H54 (cell line): ENCODE measurements at regions not wholly inside any gene's neighbourhood (a gene's known extent, or its start where the extent isn't known, plus 50 kb on each side); places are given as distances from the start of the nearest gene placed in this dataset.
"Not testable (repeated sequence)": the region's sequence is repeated elsewhere in the genome, so short reads cannot be mapped to it uniquely, and the experiment has no call there.

Experiments
- DNase-seq: peaks from one replicate; pipeline ENCODE4 v3.0.0; 2011; ENCODE audit warnings: low spot score, mixed read lengths; ENCODE audit not compliant: insufficient read length
- FAIRE-seq: peaks from 3 replicates; lab custom pipeline; 2011; peaks lifted over from hg19 to GRCh38; lab: Jason Lieb, UNC
- POLR2A ChIP-seq: IDR thresholded peaks from 2 replicates; pipeline ENCODE4 v1.6.1; 2011; ENCODE audit warnings: low read depth, mild to moderate bottlenecking, low read length

DNA sequence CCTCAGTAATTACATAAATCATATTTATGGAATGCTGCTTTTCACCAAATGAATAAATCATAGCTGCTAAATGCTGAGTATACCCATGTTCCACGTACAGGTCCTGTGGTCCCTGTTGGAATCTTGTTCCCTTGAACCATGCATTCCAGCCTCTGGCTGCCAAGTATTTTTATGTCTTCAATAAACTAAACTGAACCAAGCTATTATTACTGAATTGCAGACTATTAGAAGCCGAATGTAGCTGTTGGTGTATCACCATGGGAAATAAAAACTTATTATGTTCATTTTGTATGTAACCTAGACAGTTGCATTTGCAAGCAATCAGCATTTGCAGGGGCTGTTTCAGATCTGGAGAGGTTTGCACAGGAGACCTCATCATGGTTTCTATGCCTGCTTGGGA is 362.4 kb downstream of the ADCYAP1 start:
- DNase-seq (no peak), FAIRE-seq (no peak)
- no peak for TF ChIP-seq POLR2A

DNA sequence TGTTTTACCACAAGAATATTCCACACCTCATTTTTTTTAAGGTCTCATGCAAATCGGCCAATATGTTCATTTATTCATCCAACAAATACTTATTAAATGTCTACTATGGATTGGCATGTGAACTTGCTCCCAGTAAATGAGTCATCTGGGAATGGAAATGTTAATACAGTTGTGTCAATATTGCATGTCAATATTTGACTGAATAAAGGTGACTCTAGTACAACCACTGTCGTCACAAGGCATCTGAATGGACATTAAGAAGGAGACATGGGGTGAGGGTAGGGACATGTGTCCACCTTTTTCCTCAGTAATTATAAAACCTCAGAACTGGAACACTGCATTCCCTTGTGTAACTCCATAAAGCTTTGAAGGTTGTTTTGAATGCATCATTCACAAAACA is 365.4 kb downstream of the ADCYAP1 start:
- TF ChIP-seq POLR2A = no peak
- DNase-seq (no peak), FAIRE-seq (no peak)

- FAIRE-seq (no peak), DNase-seq (no peak)
- no peak for TF ChIP-seq POLR2A
Measured at GRCh38 chr18:1273469-1273868, 368.8 kb downstream of the ADCYAP1 start.

- no peak for DNase-seq
- TF ChIP-seq POLR2A = no peak
- FAIRE-seq = no peak
Measured at GRCh38 chr18:1292167-1292566, 387.5 kb downstream of the ADCYAP1 start.

GRCh38 chr18:1294229-1294628 is 389.6 kb downstream of the ADCYAP1 start:
- DNase-seq (no peak), FAIRE-seq (no peak)
- TF ChIP-seq POLR2A = no peak

- no peak for FAIRE-seq
- TF ChIP-seq POLR2A = no peak
- DNase-seq = no peak
Measured at GRCh38 chr18:1296237-1296636, 391.6 kb downstream of the ADCYAP1 start.

GRCh38 chr18:1302861-1303260 is 398.2 kb downstream of the ADCYAP1 start:
- DNase-seq (no peak), FAIRE-seq (no peak)
- TF ChIP-seq POLR2A = no peak

DNA sequence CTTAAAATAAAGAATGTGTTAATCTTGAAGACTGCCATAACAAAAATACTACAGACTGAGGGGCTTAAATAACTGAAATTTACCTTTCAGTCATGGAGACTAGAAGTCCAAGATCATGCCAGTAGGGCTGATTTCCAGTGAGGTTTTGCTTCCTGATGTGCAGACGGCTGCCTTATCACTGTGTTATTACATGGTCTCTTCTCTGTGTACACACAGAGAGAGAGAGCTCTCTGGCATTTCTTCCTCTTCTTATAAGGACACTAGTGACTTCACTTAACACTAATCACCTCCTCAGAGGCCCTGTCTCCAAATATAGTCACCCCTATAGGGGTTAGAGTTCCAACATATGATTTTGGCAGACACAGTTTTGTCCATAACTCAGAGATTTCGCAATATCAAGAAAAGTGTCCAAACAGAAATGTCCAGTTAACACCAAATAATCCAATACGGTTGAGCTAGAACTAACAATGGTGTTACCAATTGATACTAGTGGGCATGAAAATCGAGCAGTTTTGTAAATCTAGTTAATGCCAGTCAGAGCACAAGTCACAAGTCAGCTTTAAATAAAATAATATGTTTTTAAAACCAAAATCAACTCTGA is 399.8 kb downstream of the ADCYAP1 start:
- no peak for TF ChIP-seq POLR2A
- no peak for DNase-seq
- no peak for FAIRE-seq

DNA sequence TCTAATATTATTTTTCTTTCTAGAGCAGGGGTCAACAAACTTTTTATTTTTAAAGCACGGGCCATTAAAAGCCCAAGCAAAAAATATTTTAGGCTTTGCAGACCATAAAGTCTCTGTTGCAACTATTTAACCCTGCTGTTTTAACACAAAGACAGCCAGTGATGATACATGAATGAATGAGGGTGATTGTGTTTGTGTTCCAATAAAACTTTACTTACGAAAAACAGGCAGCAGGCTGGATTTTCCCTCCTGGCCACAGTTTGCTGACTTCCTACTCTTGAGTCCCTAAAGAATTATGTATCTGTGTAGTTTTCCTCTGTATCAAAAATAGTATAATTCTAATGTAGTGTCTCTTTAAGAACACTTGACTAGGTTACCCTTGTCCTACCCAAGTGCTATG is 402.0 kb downstream of the ADCYAP1 start:
- DNase-seq = no peak
- no peak for FAIRE-seq
- TF ChIP-seq POLR2A = no peak

DNA sequence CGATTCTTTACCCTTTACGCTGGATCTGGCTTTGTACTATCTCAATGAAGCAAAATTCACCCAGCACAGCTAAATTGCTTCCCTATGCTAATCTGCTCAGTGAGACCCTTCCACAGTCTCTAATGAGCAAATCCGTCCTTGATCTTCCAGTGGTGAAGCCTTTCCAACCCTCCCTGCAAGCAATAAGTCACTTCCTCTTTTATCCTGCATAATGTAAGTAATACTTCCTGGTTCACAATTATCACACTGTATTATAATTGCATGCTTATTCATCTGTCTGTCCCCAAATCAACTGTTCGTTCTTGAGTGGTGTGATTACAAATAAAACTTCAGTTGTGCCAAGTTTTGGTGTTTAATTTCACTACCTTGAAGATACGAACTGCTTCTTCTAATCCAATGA is 404.0 kb downstream of the ADCYAP1 start:
- DNase-seq (no peak), FAIRE-seq (no peak)
- no peak for TF ChIP-seq POLR2A

DNA sequence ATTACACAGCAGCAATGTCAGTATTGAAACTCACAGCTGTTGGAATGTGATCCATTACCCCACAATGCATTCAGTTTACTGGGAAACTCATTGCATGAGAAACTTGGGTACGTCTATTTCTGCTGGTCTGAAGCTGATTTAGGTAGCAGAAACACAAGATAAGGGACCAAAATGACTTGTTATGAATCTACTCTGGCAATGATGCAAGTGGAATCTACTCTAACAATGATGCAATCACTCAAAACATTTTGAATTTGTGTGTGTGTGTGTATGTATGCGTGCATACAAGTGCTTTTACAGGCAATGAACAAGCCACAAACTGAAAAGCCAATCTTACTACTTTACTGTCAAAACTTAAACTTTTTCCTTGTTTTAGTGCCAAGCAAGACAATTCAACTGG is 406.7 kb downstream of the ADCYAP1 start:
- TF ChIP-seq POLR2A = no peak
- no peak for FAIRE-seq
- no peak for DNase-seq

GRCh38 chr18:1335345-1335744 is 430.7 kb downstream of the ADCYAP1 start:
- DNase-seq, FAIRE-seq: not testable (repeated sequence)

GRCh38 chr18:1350931-1351450 is 446.3 kb downstream of the ADCYAP1 start:
- FAIRE-seq (no peak), DNase-seq (no peak)
- no peak for TF ChIP-seq POLR2A

GRCh38 chr18:1353025-1353424 is 448.4 kb downstream of the ADCYAP1 start:
- no peak for DNase-seq
- no peak for TF ChIP-seq POLR2A
- FAIRE-seq = no peak

- DNase-seq = no peak
- no peak for TF ChIP-seq POLR2A
- FAIRE-seq = no peak
Measured at GRCh38 chr18:1357724-1358123, 453.1 kb downstream of the ADCYAP1 start.

DNA sequence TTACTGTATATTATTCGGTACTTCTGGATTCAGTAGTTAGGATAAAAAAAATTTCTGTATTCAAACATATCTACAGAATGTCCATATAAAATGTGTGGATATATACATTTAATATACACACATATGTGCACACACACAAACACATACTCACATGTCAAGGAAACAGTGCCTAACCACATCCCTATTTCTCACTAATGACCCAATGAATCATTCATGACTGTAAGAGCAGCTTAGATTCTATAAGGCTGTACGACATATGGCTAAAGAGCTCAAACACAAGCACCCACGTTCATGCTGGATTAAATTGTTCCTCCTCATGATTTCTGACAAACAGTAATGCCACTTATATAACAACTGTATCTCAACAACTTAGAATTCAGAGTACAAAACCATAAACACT is 457.3 kb downstream of the ADCYAP1 start:
- no peak for DNase-seq
- no peak for TF ChIP-seq POLR2A
- FAIRE-seq = no peak

DNA sequence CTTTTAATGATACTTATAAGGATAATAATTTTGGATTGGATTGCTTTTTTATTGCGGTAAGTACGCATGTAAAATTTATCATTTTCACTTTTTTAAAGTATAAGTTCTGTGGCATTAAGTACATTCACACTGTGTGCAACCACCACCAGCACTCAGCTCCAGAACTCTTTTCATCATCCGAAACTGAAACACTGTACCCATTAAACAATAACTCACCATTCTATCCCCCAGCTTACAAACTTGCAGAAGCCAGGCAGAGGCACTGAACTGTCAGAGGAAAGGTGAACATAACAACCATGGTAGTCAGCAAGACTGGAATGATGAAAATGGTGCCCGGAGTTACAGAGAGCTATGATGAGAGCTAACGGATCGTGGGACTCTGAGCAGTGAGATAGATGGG is 465.9 kb downstream of the ADCYAP1 start:
- FAIRE-seq (no peak), DNase-seq (no peak)
- TF ChIP-seq POLR2A = no peak
